ENCODE measurements at regions not wholly inside any gene's neighbourhood (a gene's known extent, or its start where the extent isn't known, plus 50 kb on each side); places are given as distances from the start of the nearest gene placed in this dataset.

GRCh38 chr4:117357866-117358265 lies 272.5 kb upstream of the TRAM1L1 start:
- Mint-ChIP-seq H3K36me3 (ENCODE audit: low read depth) (no peaks in the 10 kb centered on the region), H3K27me3 (no peaks in the 10 kb centered on the region), H3K27ac (no peak overlapping the region), H3K9me3 (no peaks in the 10 kb centered on the region), H3K4me3 (no peak overlapping the region), H3K4me1 (ENCODE audit: low read depth) (no peaks in the 10 kb centered on the region)
- intact Hi-C loops (cut with micrococcal nuclease): no loop called here

GRCh38 chr4:117370944-117371668 lies 285.7 kb upstream of the TRAM1L1 start:
- Mint-ChIP-seq H3K4me1 (ENCODE audit: low read depth) (no peaks in the 10 kb centered on the region), H3K27me3 (no peaks in the 10 kb centered on the region), H3K9me3 (no peaks in the 10 kb centered on the region), H3K27ac (no peak overlapping the region), H3K36me3 (ENCODE audit: low read depth) (no peaks in the 10 kb centered on the region), H3K4me3 (no peak overlapping the region)
- intact Hi-C loops (cut with micrococcal nuclease): no loop called here

GRCh38 chr4:117375101-117375500 lies 289.7 kb upstream of the TRAM1L1 start:
- Mint-ChIP-seq H3K4me3 (no peak overlapping the region), H3K9me3 (no peaks in the 10 kb centered on the region), H3K4me1 (ENCODE audit: low read depth) (no peaks in the 10 kb centered on the region), H3K27ac (no peak overlapping the region), H3K36me3 (ENCODE audit: low read depth) (no peaks in the 10 kb centered on the region), H3K27me3 (no peaks in the 10 kb centered on the region)
- intact Hi-C loops (cut with micrococcal nuclease): no loop called here

GRCh38 chr4:117376692-117377091 lies 291.3 kb upstream of the TRAM1L1 start:
- no peak overlapping the region for H3K4me3 Mint-ChIP-seq

GRCh38 chr4:117378942-117379341 lies 293.6 kb upstream of the TRAM1L1 start:
- H3K27me3 Mint-ChIP-seq: no peaks in the 10 kb centered on the region
- H3K4me1 Mint-ChIP-seq (ENCODE audit: low read depth): no peaks in the 10 kb centered on the region
- no peaks in the 10 kb centered on the region for H3K9me3 Mint-ChIP-seq
- intact Hi-C loops (cut with micrococcal nuclease): no loop called here
- no peak overlapping the region for H3K4me3 Mint-ChIP-seq
- no peak overlapping the region for H3K27ac Mint-ChIP-seq
- H3K36me3 Mint-ChIP-seq (ENCODE audit: low read depth): no peaks in the 10 kb centered on the region

More at GRCh38 chr4:117376692-117377091, 291.3 kb upstream of the TRAM1L1 start:
- intact Hi-C loops (cut with micrococcal nuclease): no loop called here
- no peaks in the 10 kb centered on the region for H3K9me3 Mint-ChIP-seq
- no peak overlapping the region for H3K27ac Mint-ChIP-seq
- H3K4me1 Mint-ChIP-seq (ENCODE audit: low read depth): no peaks in the 10 kb centered on the region
- H3K36me3 Mint-ChIP-seq (ENCODE audit: low read depth): no peaks in the 10 kb centered on the region
- H3K27me3 Mint-ChIP-seq: no peaks in the 10 kb centered on the region

GRCh38 chr4:117383468-117383867 lies 298.1 kb upstream of the TRAM1L1 start:
- Mint-ChIP-seq H3K27ac (no peak overlapping the region), H3K36me3 (ENCODE audit: low read depth) (no peaks in the 10 kb centered on the region), H3K9me3 (no peaks in the 10 kb centered on the region), H3K4me3 (no peak overlapping the region), H3K27me3 (no peaks in the 10 kb centered on the region), H3K4me1 (ENCODE audit: low read depth) (no peaks in the 10 kb centered on the region)
- intact Hi-C loops (cut with micrococcal nuclease): no loop called here

GRCh38 chr4:117385526-117385925 lies 300.1 kb upstream of the TRAM1L1 start:
- no peaks in the 10 kb centered on the region for H3K36me3 Mint-ChIP-seq (ENCODE audit: low read depth)
- no peak overlapping the region for H3K4me3 Mint-ChIP-seq
- no peak overlapping the region for H3K27ac Mint-ChIP-seq
- no peaks in the 10 kb centered on the region for H3K4me1 Mint-ChIP-seq (ENCODE audit: low read depth)
- no peaks in the 10 kb centered on the region for H3K9me3 Mint-ChIP-seq
- H3K27me3 Mint-ChIP-seq: no peaks in the 10 kb centered on the region
- intact Hi-C loops (cut with micrococcal nuclease): no loop called here

- no peaks in the 10 kb centered on the region for H3K36me3 Mint-ChIP-seq (ENCODE audit: low read depth)
- H3K4me3 Mint-ChIP-seq: no peak overlapping the region
- no peaks in the 10 kb centered on the region for H3K4me1 Mint-ChIP-seq (ENCODE audit: low read depth)
- H3K27me3 Mint-ChIP-seq: no peaks in the 10 kb centered on the region
- intact Hi-C loops (cut with micrococcal nuclease): no loop called here
- peaks cover 5% of the 10 kb centered on the region for H3K9me3 Mint-ChIP-seq
- H3K27ac Mint-ChIP-seq: no peak overlapping the region
These were observed 301.7 kb upstream of the TRAM1L1 start for GRCh38 chr4:117387072-117387471.

GRCh38 chr4:117400039-117400835 lies 314.9 kb upstream of the TRAM1L1 start:
- no peak overlapping the region for H3K27ac Mint-ChIP-seq
- H3K36me3 Mint-ChIP-seq (ENCODE audit: low read depth): no peaks in the 10 kb centered on the region
- H3K4me1 Mint-ChIP-seq (ENCODE audit: low read depth): no peaks in the 10 kb centered on the region
- no peaks in the 10 kb centered on the region for H3K9me3 Mint-ChIP-seq
- no peaks in the 10 kb centered on the region for H3K27me3 Mint-ChIP-seq
- H3K4me3 Mint-ChIP-seq: no peak overlapping the region
- intact Hi-C loops (cut with micrococcal nuclease): no loop called here

- Mint-ChIP-seq H3K9me3 (no peaks in the 10 kb centered on the region), H3K36me3 (ENCODE audit: low read depth) (no peaks in the 10 kb centered on the region), H3K27ac (no peak overlapping the region), H3K27me3 (no peaks in the 10 kb centered on the region), H3K4me1 (ENCODE audit: low read depth) (no peaks in the 10 kb centered on the region), H3K4me3 (no peak overlapping the region)
- intact Hi-C loops (cut with micrococcal nuclease): no loop called here
These were observed 327.3 kb upstream of the TRAM1L1 start for GRCh38 chr4:117412661-117413060.

- H3K27ac Mint-ChIP-seq: no peak overlapping the region
- intact Hi-C loops (cut with micrococcal nuclease): no loop called here
- H3K27me3 Mint-ChIP-seq: no peaks in the 10 kb centered on the region
- no peaks in the 10 kb centered on the region for H3K4me1 Mint-ChIP-seq (ENCODE audit: low read depth)
- no peak overlapping the region for H3K4me3 Mint-ChIP-seq
- no peaks in the 10 kb centered on the region for H3K9me3 Mint-ChIP-seq
- no peaks in the 10 kb centered on the region for H3K36me3 Mint-ChIP-seq (ENCODE audit: low read depth)
These were observed 332.5 kb upstream of the TRAM1L1 start for GRCh38 chr4:117417856-117418255.

GRCh38 chr4:117420948-117421347 lies 335.6 kb upstream of the TRAM1L1 start:
- Mint-ChIP-seq H3K9me3 (no peaks in the 10 kb centered on the region), H3K4me1 (ENCODE audit: low read depth) (no peaks in the 10 kb centered on the region), H3K36me3 (ENCODE audit: low read depth) (no peaks in the 10 kb centered on the region), H3K27me3 (no peaks in the 10 kb centered on the region), H3K27ac (no peak overlapping the region), H3K4me3 (no peak overlapping the region)
- intact Hi-C loops (cut with micrococcal nuclease): no loop called here

GRCh38 chr4:117421706-117422105 lies 336.3 kb upstream of the TRAM1L1 start:
- intact Hi-C loops (cut with micrococcal nuclease): no loop called here
- no peaks in the 10 kb centered on the region for H3K27me3 Mint-ChIP-seq
- H3K9me3 Mint-ChIP-seq: no peaks in the 10 kb centered on the region
- H3K36me3 Mint-ChIP-seq (ENCODE audit: low read depth): no peaks in the 10 kb centered on the region
- H3K4me3 Mint-ChIP-seq: no peak overlapping the region
- no peaks in the 10 kb centered on the region for H3K4me1 Mint-ChIP-seq (ENCODE audit: low read depth)
- no peak overlapping the region for H3K27ac Mint-ChIP-seq

- no peaks in the 10 kb centered on the region for H3K36me3 Mint-ChIP-seq (ENCODE audit: low read depth)
- no peak overlapping the region for H3K27ac Mint-ChIP-seq
- no peaks in the 10 kb centered on the region for H3K27me3 Mint-ChIP-seq
- no peaks in the 10 kb centered on the region for H3K4me1 Mint-ChIP-seq (ENCODE audit: low read depth)
- intact Hi-C loops (cut with micrococcal nuclease): no loop called here
- no peak overlapping the region for H3K4me3 Mint-ChIP-seq
- no peaks in the 10 kb centered on the region for H3K9me3 Mint-ChIP-seq
These were observed 336.9 kb upstream of the TRAM1L1 start for GRCh38 chr4:117422297-117422696.

Data from dendritic cell treated with granulocyte-macrophage colony-stimulating factor and Interleukin-4, amounts not matched to agents 40 ng/mL and 50 ng/mL, for 4 days (primary cell).